C4-2B (cell line): ENCODE measurements at regions not wholly inside any gene's neighbourhood (a gene's known extent, or its start where the extent isn't known, plus 50 kb on each side); places are given as distances from the start of the nearest gene placed in this dataset.

Experiments
- H3K27ac ChIP-seq: fragments of 450-650 bp; 2 replicates; pipeline ENCODE4 v1.5.1; 2017
- ZFX ChIP-seq: fragments of 450-650 bp; IDR thresholded peaks from 2 replicates; pipeline ENCODE4 v1.6.1; 2017
- TF ChIP-seq, protein P1 (sequence below): fragments of 450-650 bp; conservative IDR thresholded peaks from 2 replicates; pipeline ENCODE4 v1.5.1; 2017; ENCODE audit warnings: mild to moderate bottlenecking

- TF ChIP-seq, protein P1, sequence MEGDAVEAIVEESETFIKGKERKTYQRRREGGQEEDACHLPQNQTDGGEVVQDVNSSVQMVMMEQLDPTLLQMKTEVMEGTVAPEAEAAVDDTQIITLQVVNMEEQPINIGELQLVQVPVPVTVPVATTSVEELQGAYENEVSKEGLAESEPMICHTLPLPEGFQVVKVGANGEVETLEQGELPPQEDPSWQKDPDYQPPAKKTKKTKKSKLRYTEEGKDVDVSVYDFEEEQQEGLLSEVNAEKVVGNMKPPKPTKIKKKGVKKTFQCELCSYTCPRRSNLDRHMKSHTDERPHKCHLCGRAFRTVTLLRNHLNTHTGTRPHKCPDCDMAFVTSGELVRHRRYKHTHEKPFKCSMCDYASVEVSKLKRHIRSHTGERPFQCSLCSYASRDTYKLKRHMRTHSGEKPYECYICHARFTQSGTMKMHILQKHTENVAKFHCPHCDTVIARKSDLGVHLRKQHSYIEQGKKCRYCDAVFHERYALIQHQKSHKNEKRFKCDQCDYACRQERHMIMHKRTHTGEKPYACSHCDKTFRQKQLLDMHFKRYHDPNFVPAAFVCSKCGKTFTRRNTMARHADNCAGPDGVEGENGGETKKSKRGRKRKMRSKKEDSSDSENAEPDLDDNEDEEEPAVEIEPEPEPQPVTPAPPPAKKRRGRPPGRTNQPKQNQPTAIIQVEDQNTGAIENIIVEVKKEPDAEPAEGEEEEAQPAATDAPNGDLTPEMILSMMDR: no peak
- no peak for TF ChIP-seq ZFX
- H3K27ac ChIP-seq: no peak overlapping the region
Observed at GRCh38 chr14:30132196-30132595, 204.5 kb upstream of the PRKD1 start.

DNA sequence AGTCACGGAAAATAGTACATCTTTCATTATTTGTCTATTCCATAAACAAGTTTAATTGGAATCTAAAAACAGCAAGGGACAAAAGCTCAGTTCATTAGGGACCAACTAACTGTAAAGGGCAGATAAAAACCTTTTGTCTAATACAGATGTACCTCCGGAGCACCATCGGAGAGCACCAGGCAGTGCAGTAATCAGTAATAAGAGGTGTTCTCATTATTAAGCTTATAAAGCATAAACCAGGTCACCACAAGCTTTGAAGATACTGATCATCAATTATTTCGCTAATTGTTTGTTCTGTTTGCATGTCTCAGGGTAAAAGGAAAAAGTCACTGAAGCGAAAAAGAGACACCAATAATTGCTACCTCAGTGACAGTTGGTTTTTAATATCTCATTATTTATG, 207.3 kb upstream of the PRKD1 start:
- no peak overlapping the region for H3K27ac ChIP-seq
- TF ChIP-seq, protein P1: no peak

DNA sequence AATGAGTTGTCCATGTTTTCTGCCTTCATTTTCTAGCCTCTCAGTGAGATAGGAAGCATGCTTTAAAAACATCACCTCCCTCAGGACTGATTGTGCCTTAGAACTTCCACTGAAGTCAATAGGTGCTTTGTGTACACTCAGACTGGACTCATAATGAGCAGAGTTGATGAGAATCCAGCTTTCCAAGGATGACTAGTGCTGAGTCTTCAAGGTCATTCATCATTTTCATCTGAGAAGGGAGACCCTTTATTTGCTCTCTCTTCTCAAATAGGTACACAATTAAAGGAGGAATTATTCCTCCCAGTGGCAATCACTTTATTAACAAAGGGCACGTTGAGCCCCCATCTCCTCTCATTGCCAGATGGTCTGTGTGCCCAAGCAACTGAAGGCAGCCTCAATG, 210.9 kb upstream of the PRKD1 start:
- TF ChIP-seq, protein P1: no peak
- TF ChIP-seq ZFX: no peak

GRCh38 chr14:30142216-30142615, 214.6 kb upstream of the PRKD1 start:
- peak overlapping the region; percentile 59 for H3K27ac ChIP-seq
- TF ChIP-seq, protein P1: no peak
- no peak for TF ChIP-seq ZFX

More for the DNA sequence above, 210.9 kb upstream of the PRKD1 start:
- no peak overlapping the region for H3K27ac ChIP-seq

- no peak for TF ChIP-seq ZFX
- TF ChIP-seq, protein P1: no peak
- no peak overlapping the region for H3K27ac ChIP-seq
Observed at GRCh38 chr14:30143627-30144026, 216.0 kb upstream of the PRKD1 start.

DNA sequence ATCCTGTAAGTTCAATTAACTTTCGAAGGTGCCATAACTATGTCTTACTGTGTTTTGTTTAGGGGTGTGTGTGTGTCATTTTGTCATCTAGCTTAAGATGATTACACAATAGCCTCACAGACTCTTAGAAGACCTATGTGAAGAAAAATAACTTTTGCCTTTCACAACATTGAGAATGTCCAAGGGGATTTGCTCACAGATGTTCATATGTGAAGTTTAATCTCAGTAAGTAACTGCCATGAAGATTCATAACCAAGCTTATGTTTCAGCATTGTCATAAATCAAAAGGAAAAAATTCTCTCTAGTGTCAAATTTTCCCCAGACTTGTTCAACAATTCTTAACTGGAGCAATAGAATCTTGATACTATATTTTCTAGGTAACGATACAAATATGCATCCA, 226.1 kb upstream of the PRKD1 start:
- TF ChIP-seq, protein P1: no peak
- H3K27ac ChIP-seq: no peak overlapping the region

GRCh38 chr14:30156571-30156970, 228.9 kb upstream of the PRKD1 start:
- TF ChIP-seq ZFX: no peak
- TF ChIP-seq, protein P1: no peak
- no peak overlapping the region for H3K27ac ChIP-seq
